HepG2 (cell line): ENCODE measurements at regions not wholly inside any gene's neighbourhood (a gene's known extent, or its start where the extent isn't known, plus 50 kb on each side); places are given as distances from the start of the nearest gene placed in this dataset.

Source experiments
- ATAC-seq: fragments of 200-7000 bp; cut with Tn5 transposase; 3 replicates; pipeline ENCODE4 v1.9.1; 2020; ENCODE audit warnings: mild to moderate bottlenecking, moderate library complexity
- BruUV-seq: library from RNA; stranded (reverse); fragments of 400-500 nt; replicated peaks from 2 replicates; lab custom pipeline; 2021; lab: Mats Ljungman, UMichigan
- CTCF ChIA-PET: fragments of 300-600 bp; formaldehyde crosslinking; extraction: SDS; loops from one replicate; lab custom pipeline; 2021; ENCODE audit warnings: low total read pairs, inconsistent platforms, low intra/inter-chr PET ratio; lab: Yijun Ruan, JAX
- POLR2A ChIA-PET: fragments of 350-600 bp; sonication (Branson Sonifier 250); formaldehyde crosslinking; loops from one replicate; lab custom pipeline; 2020; ENCODE audit warnings: antibody characterized with exemption, inconsistent platforms; lab: Yijun Ruan, JAX
- DNase-seq: peaks from one replicate; pipeline ENCODE4 v3.0.0-alpha.2; 2015; ENCODE audit warnings: low spot score
- FAIRE-seq: peaks from 3 replicates; lab custom pipeline; 2011; peaks lifted over from hg19 to GRCh38; lab: Jason Lieb, UNC
- H2AFZ ChIP-seq: one replicate; pipeline ENCODE4 v1.6.1; 2011; ENCODE audit warnings: low read length, inconsistent platforms
- H3K27ac ChIP-seq: fragments of 300-600 bp; 3 replicates; pipeline ENCODE4 v1.8.0; 2011; ENCODE audit warnings: mixed run types, mild to moderate bottlenecking, mixed read lengths, low read length, inconsistent platforms; ENCODE audit not compliant: insufficient read depth; ENCODE audit errors: extremely low read length
- H3K27me3 ChIP-seq, 2 experiments: fragments of 200-600 bp in 1 of 2; 2 replicates in 1 of 2; 3 replicates in 1 of 2; pipeline versions ENCODE4 v1.6.0 to v1.8.0; 2011; ENCODE audit warnings: low read length in 2 of 2, mild to moderate bottlenecking in 2 of 2, moderate library complexity in 2 of 2, inconsistent platforms in 1 of 2; ENCODE audit not compliant: insufficient read depth in 2 of 2, control insufficient read depth in 1 of 2
- H3K36me3 ChIP-seq, 2 experiments: fragments of 200-600 bp in 1 of 2; replicated peaks in 1 of 2; 2 replicates in 1 of 2; 3 replicates in 1 of 2; pipeline versions ENCODE4 v1.5.1 to v1.8.0; 2011; ENCODE audit warnings: low read length in 2 of 2, inconsistent platforms in 1 of 2; ENCODE audit not compliant: insufficient read depth in 2 of 2, control insufficient read depth in 1 of 2
- H3K4me1 ChIP-seq: 2 replicates; pipeline ENCODE4 v1.5.1; 2012; ENCODE audit warnings: low read length, inconsistent platforms; ENCODE audit not compliant: insufficient read depth
- H3K4me2 ChIP-seq: 2 replicates; pipeline ENCODE4 v1.6.0; 2011; ENCODE audit warnings: low read depth, low read length, inconsistent platforms
- H3K4me3 ChIP-seq, 3 experiments: fragments of 200-600 bp in 1 of 3; sonication (generic), shearing (Covaris generic) in 1 of 3; replicated peaks in 1 of 3; 2 replicates each; pipeline ENCODE4 v1.5.1; 2011 to 2016; ENCODE audit warnings: low read length in 3 of 3, inconsistent platforms in 2 of 3, low read depth in 2 of 3, mild to moderate bottlenecking in 2 of 3, control low read depth in 1 of 3, mixed read lengths in 1 of 3; ENCODE audit not compliant: insufficient read depth in 1 of 3
- H3K79me2 ChIP-seq: one replicate; pipeline ENCODE4 v1.6.1; 2011; ENCODE audit warnings: low read length, inconsistent platforms; ENCODE audit not compliant: insufficient read depth
- H3K9ac ChIP-seq: 2 replicates; pipeline ENCODE4 v1.6.0; 2011; ENCODE audit warnings: mild to moderate bottlenecking, low read depth, low read length, inconsistent platforms; ENCODE audit not compliant: insufficient read depth
- H3K9me3 ChIP-seq: 2 replicates; pipeline ENCODE4 v1.5.1; 2012; ENCODE audit warnings: mild to moderate bottlenecking, low read length
- H4K20me1 ChIP-seq: 2 replicates; pipeline ENCODE4 v1.6.0; 2011; ENCODE audit warnings: inconsistent platforms, mild to moderate bottlenecking, low read length, moderate library complexity; ENCODE audit not compliant: insufficient read depth
- FOXA3 ChIP-seq: IDR thresholded peaks from 2 replicates; pipeline ENCODE4 v1.6.1; 2016; ENCODE audit warnings: missing genetic modification reagents, missing compliant biosample characterization
- RERE ChIP-seq: IDR thresholded peaks from 2 replicates; pipeline ENCODE4 v1.6.1; 2016; ENCODE audit warnings: low read depth, missing genetic modification reagents, missing compliant biosample characterization
- ZNF33B ChIP-seq: sonication (generic); formaldehyde crosslinking; IDR thresholded peaks from 2 replicates; pipeline ENCODE4 v1.5.1; 2020; ENCODE audit warnings: mild to moderate bottlenecking, missing genetic modification reagents
- ZNF687 ChIP-seq: sonication (generic); formaldehyde crosslinking; IDR thresholded peaks from 2 replicates; pipeline ENCODE4 v1.5.1; 2020; ENCODE audit warnings: mild to moderate bottlenecking, missing genetic modification reagents, moderate library complexity
- in situ Hi-C: cut with HindIII; loops from 2 replicates; pipeline ENCODE4 v1.10.0; 2017; ENCODE audit warnings: low pct_unique_long_range_greater_than_20kb; ENCODE audit not compliant: extremely low pct_ligation_motif_present
- intact Hi-C: fragments of 100-400 bp; cut with micrococcal nuclease; formaldehyde crosslinking; loops from one replicate; pipeline ENCODE4 v1.10.0; 2022; ENCODE audit not compliant: unreplicated experiment

- peaks cover 23% of the 10 kb centered on the region for H3K9me3 ChIP-seq
- no TSS peak for BruUV-seq
- H3K27me3 ChIP-seq: no peaks in the 10 kb centered on the region
- POLR2A ChIA-PET: no interaction called here
- no peaks in the 10 kb centered on the region for H3K79me2 ChIP-seq
- H4K20me1 ChIP-seq: no peaks in the 10 kb centered on the region
- intact Hi-C loops: no loop called here
- no peak overlapping the region for H3K27ac ChIP-seq
- no peak overlapping the region for H2AFZ ChIP-seq
- no peak overlapping the region for H3K9ac ChIP-seq
- H3K4me2 ChIP-seq: no peak overlapping the region
- no peaks in the 10 kb centered on the region for H3K36me3 ChIP-seq
- no peak for DNase-seq
- CTCF ChIA-PET: no interaction called here
- TF ChIP-seq ZNF687 (no peak), RERE (CRISPR knock-in tag) (no peak), ZNF33B (CRISPR knock-in tag) (no peak), FOXA3 (CRISPR knock-in tag) (no peak)
- no peak for ATAC-seq
- no peak overlapping the region for H3K4me3 ChIP-seq
- in situ Hi-C loops: no loop called here
- no peak for FAIRE-seq
- no peaks in the 10 kb centered on the region for H3K4me1 ChIP-seq
Observed at GRCh38 chr9:23171479-23171878, 654.6 kb downstream of the ELAVL2 start.
